ENCODE measurements at regions not wholly inside any gene's neighbourhood (a gene's known extent, or its start where the extent isn't known, plus 50 kb on each side); places are given as distances from the start of the nearest gene placed in this dataset.

DNA sequence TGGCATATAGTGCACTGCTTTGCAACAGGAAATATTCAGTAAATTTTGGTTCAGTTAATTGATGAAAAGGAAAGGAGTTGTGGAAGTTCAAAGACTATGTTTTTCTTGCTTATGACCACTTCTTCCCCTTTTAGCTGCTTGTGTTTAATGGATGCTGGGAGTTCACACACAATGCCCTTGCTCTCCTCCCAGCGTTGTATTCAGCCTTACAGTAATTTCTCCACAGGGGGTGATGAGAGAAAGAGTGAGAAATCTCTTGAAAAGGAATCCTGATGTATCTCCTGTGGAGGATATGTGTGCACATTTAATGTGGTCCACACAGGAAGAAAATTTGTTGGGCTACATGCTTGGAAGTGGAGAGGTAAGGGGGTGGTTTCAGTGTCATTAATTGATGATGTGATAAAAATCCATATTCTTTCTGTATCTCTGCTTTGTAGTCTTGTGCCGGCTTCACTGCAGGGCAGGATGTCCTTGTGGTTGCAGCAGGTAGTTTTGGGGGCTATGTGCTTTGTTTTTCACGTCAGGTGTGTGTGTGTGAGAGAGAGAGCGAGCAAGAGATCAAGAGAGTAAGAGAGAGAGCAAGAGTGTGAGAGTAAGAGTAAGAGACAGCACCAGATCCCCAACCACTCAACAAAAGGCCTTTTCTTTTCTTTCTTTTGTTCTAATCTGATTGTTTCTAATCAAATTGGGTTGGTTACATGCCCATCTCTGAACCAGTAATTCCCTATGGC is 204.4 kb downstream of the RWDD3 start:
- Histone ChIP-seq H3K27ac (no peak overlapping the region), H3K9me3 (no peaks in the 10 kb centered on the region), H3K36me3 (no peaks in the 10 kb centered on the region), H3K4me3 (no peak overlapping the region), H3K27me3 (no peaks in the 10 kb centered on the region), H3K4me1 (no peaks in the 10 kb centered on the region)
- ATAC-seq (ENCODE audit: low FRiP score in 2 of 2): no peak
- WGBS, 2 donors: 48 to 56% methylated on average over 4 of the region's 4 CpGs
- DNase-seq: no peak
- TF ChIP-seq, protein P1, sequence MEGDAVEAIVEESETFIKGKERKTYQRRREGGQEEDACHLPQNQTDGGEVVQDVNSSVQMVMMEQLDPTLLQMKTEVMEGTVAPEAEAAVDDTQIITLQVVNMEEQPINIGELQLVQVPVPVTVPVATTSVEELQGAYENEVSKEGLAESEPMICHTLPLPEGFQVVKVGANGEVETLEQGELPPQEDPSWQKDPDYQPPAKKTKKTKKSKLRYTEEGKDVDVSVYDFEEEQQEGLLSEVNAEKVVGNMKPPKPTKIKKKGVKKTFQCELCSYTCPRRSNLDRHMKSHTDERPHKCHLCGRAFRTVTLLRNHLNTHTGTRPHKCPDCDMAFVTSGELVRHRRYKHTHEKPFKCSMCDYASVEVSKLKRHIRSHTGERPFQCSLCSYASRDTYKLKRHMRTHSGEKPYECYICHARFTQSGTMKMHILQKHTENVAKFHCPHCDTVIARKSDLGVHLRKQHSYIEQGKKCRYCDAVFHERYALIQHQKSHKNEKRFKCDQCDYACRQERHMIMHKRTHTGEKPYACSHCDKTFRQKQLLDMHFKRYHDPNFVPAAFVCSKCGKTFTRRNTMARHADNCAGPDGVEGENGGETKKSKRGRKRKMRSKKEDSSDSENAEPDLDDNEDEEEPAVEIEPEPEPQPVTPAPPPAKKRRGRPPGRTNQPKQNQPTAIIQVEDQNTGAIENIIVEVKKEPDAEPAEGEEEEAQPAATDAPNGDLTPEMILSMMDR (IDR thresholded peaks at IDR 0.05): no peak
- TF ChIP-seq EP300 (IDR thresholded peaks at IDR 0.05) (no peak), POLR2A (IDR thresholded peaks at IDR 0.05) (no peak), POLR2AphosphoS5 (IDR thresholded peaks at IDR 0.05) (no peak)

- Histone ChIP-seq H3K4me1 (no peaks in the 10 kb centered on the region), H3K36me3 (no peaks in the 10 kb centered on the region), H3K27me3 (no peaks in the 10 kb centered on the region), H3K9me3 (no peaks in the 10 kb centered on the region), H3K4me3 (no peak overlapping the region), H3K27ac (no peak overlapping the region)
- ATAC-seq (ENCODE audit: low FRiP score in 2 of 2) (no peak), DNase-seq (no peak)
- 69 to 75% methylated on average over 4 of the region's 4 CpGs for WGBS, 2 donors
- TF ChIP-seq, protein P1 (IDR thresholded peaks at IDR 0.05): no peak
- TF ChIP-seq POLR2A (IDR thresholded peaks at IDR 0.05): no peak
- TF ChIP-seq POLR2AphosphoS5 (IDR thresholded peaks at IDR 0.05): no peak
- no peak for TF ChIP-seq EP300 (IDR thresholded peaks at IDR 0.05)
These were observed 206.5 kb downstream of the RWDD3 start for GRCh38 chr1:95440511-95440910.

DNA sequence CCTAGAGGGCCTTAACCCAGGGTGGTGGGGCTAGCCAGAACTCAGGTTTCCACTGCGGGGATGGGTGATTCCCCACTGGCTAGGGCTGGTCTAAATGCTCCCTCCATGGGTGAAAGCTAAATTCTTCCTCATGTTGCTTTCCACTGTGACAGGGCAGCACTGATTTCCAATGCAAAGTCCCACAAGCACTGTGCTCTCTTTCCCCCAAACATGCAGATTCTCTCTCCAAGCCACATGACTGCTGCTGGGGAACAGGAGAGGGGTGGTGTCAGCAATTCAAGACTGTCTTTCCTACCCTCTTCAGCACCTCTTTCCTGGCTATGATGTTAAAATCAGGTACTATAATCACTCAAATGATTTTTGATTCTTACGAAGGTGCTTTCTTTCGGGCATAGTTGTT is 215.5 kb downstream of the RWDD3 start:
- ATAC-seq (ENCODE audit: low FRiP score in 2 of 2) (no peak), DNase-seq (no peak)
- TF ChIP-seq POLR2A (IDR thresholded peaks at IDR 0.05) (no peak), POLR2AphosphoS5 (IDR thresholded peaks at IDR 0.05) (no peak), EP300 (IDR thresholded peaks at IDR 0.05) (no peak)
- TF ChIP-seq, protein P1 (IDR thresholded peaks at IDR 0.05): no peak
- H3K9me3 ChIP-seq: peaks cover 0 to 9% (median 2%) of the 10 kb centered on the region in 4 donors
- no peaks in the 10 kb centered on the region for H3K27me3 ChIP-seq
- H3K4me3 ChIP-seq: no peak overlapping the region
- no peaks in the 10 kb centered on the region for H3K4me1 ChIP-seq
- H3K36me3 ChIP-seq: no peaks in the 10 kb centered on the region
- H3K27ac ChIP-seq: no peak overlapping the region
- WGBS, 2 donors: 95 to 97% methylated on average over 3 of the region's 3 CpGs

DNA sequence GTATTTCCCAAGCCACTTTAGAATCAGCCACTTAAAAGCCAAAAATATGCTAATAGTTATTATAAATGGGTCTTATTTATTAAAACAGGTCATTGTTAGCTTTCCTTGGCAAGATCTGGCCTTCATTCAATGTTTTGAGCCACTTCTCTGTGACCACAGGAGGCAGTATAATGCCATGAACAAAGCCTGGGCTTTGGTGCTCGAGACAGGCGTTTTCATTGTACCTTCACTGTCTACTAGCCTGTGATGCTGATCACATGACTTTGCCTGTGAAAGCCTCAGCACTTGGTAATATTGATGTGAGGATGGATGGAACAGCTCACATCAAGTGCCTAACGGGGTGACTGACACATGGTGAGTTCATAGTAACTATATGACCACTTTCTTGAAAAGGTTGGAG is 217.0 kb downstream of the RWDD3 start:
- Histone ChIP-seq H3K9me3 (peaks cover 0 to 9% (median 2%) of the 10 kb centered on the region in 4 donors), H3K4me3 (no peak overlapping the region), H3K27ac (no peak overlapping the region), H3K36me3 (no peaks in the 10 kb centered on the region), H3K27me3 (no peaks in the 10 kb centered on the region), H3K4me1 (no peaks in the 10 kb centered on the region)
- DNase-seq (no peak), ATAC-seq (ENCODE audit: low FRiP score in 2 of 2) (no peak)
- TF ChIP-seq, protein P1 (IDR thresholded peaks at IDR 0.05): no peak
- TF ChIP-seq POLR2AphosphoS5 (IDR thresholded peaks at IDR 0.05) (no peak), EP300 (IDR thresholded peaks at IDR 0.05) (no peak), POLR2A (IDR thresholded peaks at IDR 0.05) (no peak)
- WGBS, 2 donors: 86 to 89% methylated on average over 3 of the region's 3 CpGs

- Histone ChIP-seq H3K36me3 (no peaks in the 10 kb centered on the region), H3K4me1 (no peaks in the 10 kb centered on the region), H3K9me3 (peaks cover 0 to 9% (median 2%) of the 10 kb centered on the region in 4 donors), H3K27ac (no peak overlapping the region), H3K27me3 (no peaks in the 10 kb centered on the region), H3K4me3 (no peak overlapping the region)
- DNase-seq: no peak
- WGBS, 2 donors: 86 to 88% methylated on average over 3 of the region's 3 CpGs
- TF ChIP-seq POLR2A (IDR thresholded peaks at IDR 0.05) (no peak), POLR2AphosphoS5 (IDR thresholded peaks at IDR 0.05) (no peak), EP300 (IDR thresholded peaks at IDR 0.05) (no peak)
- TF ChIP-seq, protein P1 (IDR thresholded peaks at IDR 0.05): no peak
- ATAC-seq (ENCODE audit: low FRiP score in 2 of 2): no peak
These were observed 217.9 kb downstream of the RWDD3 start for GRCh38 chr1:95451904-95452303.

All from upper lobe of left lung (tissue), 6 donors.